ENCODE measurements at regions not wholly inside any gene's neighbourhood (a gene's known extent, or its start where the extent isn't known, plus 50 kb on each side); places are given as distances from the start of the nearest gene placed in this dataset.

GRCh38 chr2:21318263-21318662, 194.5 kb downstream of the TDRD15 start:
- H3K36me3 ChIP-seq = no peaks in the 10 kb centered on the region
- H3K4me3 ChIP-seq (ENCODE audit: low read depth, low read length) = no peak overlapping the region
- no peak for DNase-seq
- no peak for TF ChIP-seq CTCF (IDR thresholded peaks at IDR 0.05; ENCODE audit: low read depth, low read length)
- H3K9me3 ChIP-seq = no peaks in the 10 kb centered on the region
- H3K27me3 ChIP-seq = no peaks in the 10 kb centered on the region
- peaks cover 5% of the 10 kb centered on the region for H3K4me1 ChIP-seq

- DNase-seq = no peak
- Histone ChIP-seq H3K9me3 (no peaks in the 10 kb centered on the region), H3K4me1 (peaks cover 2% of the 10 kb centered on the region), H3K4me3 (ENCODE audit: low read depth, low read length) (no peak overlapping the region), H3K36me3 (no peaks in the 10 kb centered on the region), H3K27me3 (no peaks in the 10 kb centered on the region)
- peak; percentile 22; the same call in 1 of the 2 replicates for TF ChIP-seq CTCF (IDR thresholded peaks at IDR 0.05; ENCODE audit: low read depth, low read length)
Observed at GRCh38 chr2:21326152-21326551, 202.4 kb downstream of the TDRD15 start.

GRCh38 chr2:21328177-21328576, 204.4 kb downstream of the TDRD15 start:
- no peaks in the 10 kb centered on the region for H3K9me3 ChIP-seq
- TF ChIP-seq CTCF (IDR thresholded peaks at IDR 0.05; ENCODE audit: low read depth, low read length) = no peak
- H3K4me3 ChIP-seq (ENCODE audit: low read depth, low read length) = no peak overlapping the region
- DNase-seq = no peak
- no peaks in the 10 kb centered on the region for H3K27me3 ChIP-seq
- H3K36me3 ChIP-seq = no peaks in the 10 kb centered on the region
- H3K4me1 ChIP-seq = no peaks in the 10 kb centered on the region

GRCh38 chr2:21330786-21331391, 207.1 kb downstream of the TDRD15 start:
- Histone ChIP-seq H3K27me3 (no peaks in the 10 kb centered on the region), H3K4me1 (no peaks in the 10 kb centered on the region), H3K9me3 (no peaks in the 10 kb centered on the region), H3K36me3 (no peaks in the 10 kb centered on the region), H3K4me3 (ENCODE audit: low read depth, low read length) (no peak overlapping the region)
- no peak for TF ChIP-seq CTCF (IDR thresholded peaks at IDR 0.05; ENCODE audit: low read depth, low read length)
- no peak for DNase-seq

- H3K36me3 ChIP-seq = no peaks in the 10 kb centered on the region
- DNase-seq = no peak
- no peaks in the 10 kb centered on the region for H3K27me3 ChIP-seq
- no peaks in the 10 kb centered on the region for H3K9me3 ChIP-seq
- no peaks in the 10 kb centered on the region for H3K4me1 ChIP-seq
- TF ChIP-seq CTCF (IDR thresholded peaks at IDR 0.05; ENCODE audit: low read depth, low read length) = no peak
- H3K4me3 ChIP-seq (ENCODE audit: low read depth, low read length) = no peak overlapping the region
Observed at GRCh38 chr2:21331625-21332370, 208.0 kb downstream of the TDRD15 start.

- no peak for TF ChIP-seq CTCF (IDR thresholded peaks at IDR 0.05; ENCODE audit: low read depth, low read length)
- H3K36me3 ChIP-seq = no peaks in the 10 kb centered on the region
- H3K27me3 ChIP-seq = no peaks in the 10 kb centered on the region
- H3K4me1 ChIP-seq = no peaks in the 10 kb centered on the region
- DNase-seq = no peak
- no peaks in the 10 kb centered on the region for H3K9me3 ChIP-seq
- no peak overlapping the region for H3K4me3 ChIP-seq (ENCODE audit: low read depth, low read length)
Observed at GRCh38 chr2:21332993-21333625, 209.3 kb downstream of the TDRD15 start.

Measured in BE2C (cell line).